K562 (cell line): ENCODE measurements at regions not wholly inside any gene's neighbourhood (a gene's known extent, or its start where the extent isn't known, plus 50 kb on each side); places are given as distances from the start of the nearest gene placed in this dataset.

Experiments
- CHCHD3 ChIP-seq: fragments of 250-450 bp; sonication (Bioruptor Pico); IDR thresholded peaks from 2 replicates; pipeline ENCODE4 v2.1.2; 2022; ENCODE audit warnings: mild to moderate bottlenecking
- CHD1 ChIP-seq: fragments of 200-600 bp; sonication (generic); IDR thresholded peaks from one replicate; pipeline ENCODE4 v1.6.1; 2012; ENCODE audit warnings: mild to moderate bottlenecking, moderate library complexity, low read length, inconsistent platforms
- E2F1 ChIP-seq: sonication (generic); formaldehyde crosslinking; IDR thresholded peaks from 2 replicates; pipeline ENCODE4 v1.8.1; 2023; ENCODE audit warnings: mild to moderate bottlenecking, missing genetic modification reagents, moderate library complexity
- E2F3 ChIP-seq: fragments of 250-450 bp; sonication (Bioruptor Pico); IDR thresholded peaks from 2 replicates; pipeline ENCODE4 v1.4.0; 2020; ENCODE audit warnings: mild to moderate bottlenecking
- FOS ChIP-seq: IDR thresholded peaks from 3 replicates; pipeline ENCODE4 v1.6.1; 2011; ENCODE audit not compliant: insufficient read length; ENCODE audit errors: extremely low read depth
- HNRNPUL1 ChIP-seq: fragments of 200-400 bp; formaldehyde crosslinking; IDR thresholded peaks from 2 replicates; pipeline ENCODE4 v1.6.1; 2017; ENCODE audit warnings: low read length
- MLLT1 ChIP-seq, 2 experiments: fragments of 450-650 bp; IDR thresholded peaks; 2 replicates each; pipeline ENCODE4 v1.6.1; 2016
- RBM25 ChIP-seq: fragments of 200-400 bp; formaldehyde crosslinking; IDR thresholded peaks from 2 replicates; pipeline ENCODE4 v1.6.1; 2018; ENCODE audit warnings: low read length, low read depth, moderate library complexity; ENCODE audit not compliant: severe bottlenecking
- SAP30 ChIP-seq: fragments of 200-600 bp; sonication (generic); IDR thresholded peaks from 2 replicates; pipeline ENCODE4 v1.6.1; 2012; ENCODE audit warnings: borderline replicate concordance, low read depth, mild to moderate bottlenecking, moderate library complexity, low read length, control low read depth, inconsistent platforms; ENCODE audit not compliant: insufficient read depth, poor library complexity, severe bottlenecking
- TF ChIP-seq, protein P1 (sequence below): fragments of 200-400 bp; formaldehyde crosslinking; IDR thresholded peaks from 2 replicates; pipeline ENCODE4 v1.6.1; 2017; ENCODE audit warnings: mild to moderate bottlenecking, low read depth, low read length, moderate library complexity
- TF ChIP-seq, protein P2 (sequence below): fragments of 450-650 bp; formaldehyde crosslinking; IDR thresholded peaks from 2 replicates; pipeline ENCODE4 v1.4.0; 2022; ENCODE audit warnings: missing genetic modification characterization

GRCh38 chr6:105892577-105893262, 193.4 kb upstream of the PRDM1 start (continued):
- TF ChIP-seq E2F1 (CRISPR knock-in tag), result no peak
- no peak for TF ChIP-seq SAP30
- TF ChIP-seq CHCHD3 (CRISPR knock-in tag), result no peak
- no peak for TF ChIP-seq MLLT1 (IDR thresholded peaks at IDR 0.05)
- no peak for TF ChIP-seq E2F3
- TF ChIP-seq, protein P1, sequence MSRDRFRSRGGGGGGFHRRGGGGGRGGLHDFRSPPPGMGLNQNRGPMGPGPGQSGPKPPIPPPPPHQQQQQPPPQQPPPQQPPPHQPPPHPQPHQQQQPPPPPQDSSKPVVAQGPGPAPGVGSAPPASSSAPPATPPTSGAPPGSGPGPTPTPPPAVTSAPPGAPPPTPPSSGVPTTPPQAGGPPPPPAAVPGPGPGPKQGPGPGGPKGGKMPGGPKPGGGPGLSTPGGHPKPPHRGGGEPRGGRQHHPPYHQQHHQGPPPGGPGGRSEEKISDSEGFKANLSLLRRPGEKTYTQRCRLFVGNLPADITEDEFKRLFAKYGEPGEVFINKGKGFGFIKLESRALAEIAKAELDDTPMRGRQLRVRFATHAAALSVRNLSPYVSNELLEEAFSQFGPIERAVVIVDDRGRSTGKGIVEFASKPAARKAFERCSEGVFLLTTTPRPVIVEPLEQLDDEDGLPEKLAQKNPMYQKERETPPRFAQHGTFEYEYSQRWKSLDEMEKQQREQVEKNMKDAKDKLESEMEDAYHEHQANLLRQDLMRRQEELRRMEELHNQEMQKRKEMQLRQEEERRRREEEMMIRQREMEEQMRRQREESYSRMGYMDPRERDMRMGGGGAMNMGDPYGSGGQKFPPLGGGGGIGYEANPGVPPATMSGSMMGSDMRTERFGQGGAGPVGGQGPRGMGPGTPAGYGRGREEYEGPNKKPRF, result no peak
- TF ChIP-seq CHD1, result no peak
- peak; percentile 39 for TF ChIP-seq FOS
- TF ChIP-seq HNRNPUL1, result no peak
- TF ChIP-seq, protein P2, sequence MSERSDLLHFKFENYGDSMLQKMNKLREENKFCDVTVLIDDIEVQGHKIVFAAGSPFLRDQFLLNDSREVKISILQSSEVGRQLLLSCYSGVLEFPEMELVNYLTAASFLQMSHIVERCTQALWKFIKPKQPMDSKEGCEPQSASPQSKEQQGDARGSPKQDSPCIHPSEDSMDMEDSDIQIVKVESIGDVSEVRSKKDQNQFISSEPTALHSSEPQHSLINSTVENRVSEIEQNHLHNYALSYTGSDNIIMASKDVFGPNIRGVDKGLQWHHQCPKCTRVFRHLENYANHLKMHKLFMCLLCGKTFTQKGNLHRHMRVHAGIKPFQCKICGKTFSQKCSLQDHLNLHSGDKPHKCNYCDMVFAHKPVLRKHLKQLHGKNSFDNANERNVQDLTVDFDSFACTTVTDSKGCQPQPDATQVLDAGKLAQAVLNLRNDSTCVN (CRISPR knock-in tag), result no peak
- no peak for TF ChIP-seq RBM25
